NAMALWA (cell line): ENCODE measurements at regions not wholly inside any gene's neighbourhood (a gene's known extent, or its start where the extent isn't known, plus 50 kb on each side); places are given as distances from the start of the nearest gene placed in this dataset.

ENCODE experiments used
- DNase-seq: peaks from one replicate; pipeline ENCODE4 v3.0.0-alpha.2; 2015; ENCODE audit warnings: low spot score

DNA sequence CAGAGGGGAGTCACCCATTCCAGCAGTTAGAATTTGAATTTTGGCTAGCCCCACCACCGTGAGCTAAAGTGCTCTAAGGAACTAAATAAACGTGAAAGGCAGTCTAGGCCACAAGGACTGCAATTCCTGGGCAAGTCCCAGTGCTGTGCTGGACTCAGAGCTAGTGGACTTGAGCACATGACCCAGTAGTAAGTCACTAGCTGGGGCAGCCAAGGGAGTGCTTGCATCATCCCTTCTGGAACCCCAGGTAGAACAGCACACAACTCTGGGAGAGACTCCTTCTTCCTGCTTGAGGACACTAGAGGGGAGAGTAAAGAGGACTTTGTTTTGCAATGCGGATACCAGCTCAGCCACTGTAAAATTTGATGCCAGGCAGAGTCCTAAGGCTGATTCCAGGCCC, 672.2 kb downstream of the CPS1 start:
- DNase-seq, result no peak

DNA sequence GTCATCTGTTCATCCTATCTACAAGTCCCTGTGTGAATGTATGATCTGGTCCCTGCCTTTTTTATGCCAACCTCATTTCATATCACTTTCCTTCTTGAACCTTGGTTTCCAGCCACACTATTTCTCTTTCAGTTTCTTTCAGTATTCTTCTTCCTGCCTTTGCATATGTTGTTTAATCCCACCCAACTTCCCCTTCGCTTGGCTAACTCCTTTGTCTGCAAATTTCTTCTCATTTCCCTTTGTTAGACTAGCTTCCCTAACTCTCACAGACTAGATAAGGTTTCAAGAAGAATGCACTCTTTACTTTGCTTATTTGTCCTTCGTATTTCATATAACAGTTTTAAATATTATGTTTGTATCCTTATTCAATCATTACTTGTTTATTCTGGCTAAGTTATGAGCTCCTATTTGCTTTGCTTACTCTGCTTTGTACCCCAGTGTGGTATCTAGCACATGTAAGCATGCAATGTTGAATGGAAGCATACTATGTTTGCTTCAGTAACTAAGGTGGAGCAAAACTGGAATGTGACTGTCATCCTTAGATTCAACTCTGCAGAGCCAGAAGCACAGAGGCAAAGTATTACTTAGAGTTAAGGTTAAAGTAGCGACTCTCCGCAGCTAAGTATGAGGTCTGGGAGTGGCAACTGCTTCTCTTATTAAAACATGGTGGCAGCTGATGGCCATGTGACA, 681.3 kb downstream of the CPS1 start:
- no peak for DNase-seq

DNA sequence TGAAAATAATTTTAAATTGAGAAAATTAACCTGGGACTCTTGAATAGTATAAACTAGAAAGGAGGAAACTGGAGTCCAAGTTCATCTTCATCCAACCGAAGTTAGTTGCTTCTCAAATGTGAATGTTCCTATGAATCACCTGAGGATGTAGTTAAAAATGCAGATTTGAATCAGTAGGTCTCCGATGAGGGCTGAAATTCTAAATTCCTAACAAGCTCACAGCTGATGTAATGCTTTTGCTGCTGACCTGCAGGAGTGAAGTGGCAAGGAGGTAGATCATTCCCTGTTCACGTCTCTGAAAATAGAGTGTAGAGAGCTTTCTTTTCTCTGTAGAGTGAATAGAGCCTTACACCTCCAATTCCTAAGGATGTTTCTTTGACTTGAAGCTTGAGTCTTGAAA, 685.5 kb downstream of the CPS1 start:
- DNase-seq, result no peak

DNA sequence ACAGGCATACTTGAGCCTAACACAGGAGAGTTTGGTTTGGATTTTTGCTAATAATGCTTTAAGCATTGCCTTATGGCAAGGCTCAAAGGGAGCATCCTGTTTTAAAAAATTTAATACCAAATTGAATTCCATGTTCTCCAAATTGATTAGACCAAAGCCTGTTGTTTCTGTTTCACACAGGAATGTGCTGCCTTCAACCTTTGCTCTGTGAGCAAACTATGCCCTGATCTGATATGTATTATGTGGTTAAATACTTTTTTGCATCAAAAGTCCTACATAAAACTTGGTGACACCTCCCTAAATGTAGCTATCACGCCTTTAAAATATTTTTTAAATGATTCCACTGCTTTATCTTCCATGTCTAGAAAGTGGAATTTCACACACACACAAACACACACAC, 691.4 kb downstream of the CPS1 start:
- DNase-seq, result no peak

DNA sequence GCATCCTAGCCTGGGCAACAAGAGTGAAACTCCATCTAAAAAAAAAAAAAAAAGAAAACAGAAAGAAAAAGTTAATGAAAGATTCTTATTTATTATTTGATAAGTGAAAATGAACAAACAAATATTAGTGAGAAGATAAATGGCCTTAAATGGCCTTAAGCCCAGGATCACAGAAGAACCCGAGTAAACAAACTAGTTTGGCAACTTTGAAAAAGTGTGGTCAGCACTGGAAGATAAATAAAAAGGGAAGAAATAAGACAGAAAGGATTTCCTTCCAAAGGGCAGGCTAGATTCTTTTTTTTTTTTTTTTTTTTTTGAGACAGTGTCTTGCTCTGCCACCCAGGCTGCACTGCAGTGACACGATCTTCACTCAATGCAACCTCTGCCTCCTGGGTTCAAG, 692.4 kb downstream of the CPS1 start:
- DNase-seq, result no peak

DNA sequence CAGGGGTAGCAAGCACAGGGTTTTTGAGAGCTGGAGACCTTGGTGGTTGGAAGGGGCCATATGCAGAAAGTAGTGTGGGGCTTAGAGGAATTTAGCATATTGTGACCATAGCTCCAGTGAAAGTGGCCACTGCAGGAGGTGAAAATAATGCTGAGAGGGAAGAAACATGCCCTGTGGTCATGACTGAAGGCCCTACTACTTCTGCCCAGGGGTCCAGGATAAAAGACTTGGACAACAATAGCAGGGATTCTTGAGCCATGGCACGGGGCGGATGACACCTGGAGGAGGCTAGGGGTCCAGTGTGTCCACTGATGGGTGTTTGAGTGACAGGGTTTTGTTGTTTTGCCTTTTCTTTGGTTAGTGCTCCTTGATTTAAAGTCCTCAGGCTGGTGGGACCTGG, 694.6 kb downstream of the CPS1 start:
- DNase-seq, result no peak

DNA sequence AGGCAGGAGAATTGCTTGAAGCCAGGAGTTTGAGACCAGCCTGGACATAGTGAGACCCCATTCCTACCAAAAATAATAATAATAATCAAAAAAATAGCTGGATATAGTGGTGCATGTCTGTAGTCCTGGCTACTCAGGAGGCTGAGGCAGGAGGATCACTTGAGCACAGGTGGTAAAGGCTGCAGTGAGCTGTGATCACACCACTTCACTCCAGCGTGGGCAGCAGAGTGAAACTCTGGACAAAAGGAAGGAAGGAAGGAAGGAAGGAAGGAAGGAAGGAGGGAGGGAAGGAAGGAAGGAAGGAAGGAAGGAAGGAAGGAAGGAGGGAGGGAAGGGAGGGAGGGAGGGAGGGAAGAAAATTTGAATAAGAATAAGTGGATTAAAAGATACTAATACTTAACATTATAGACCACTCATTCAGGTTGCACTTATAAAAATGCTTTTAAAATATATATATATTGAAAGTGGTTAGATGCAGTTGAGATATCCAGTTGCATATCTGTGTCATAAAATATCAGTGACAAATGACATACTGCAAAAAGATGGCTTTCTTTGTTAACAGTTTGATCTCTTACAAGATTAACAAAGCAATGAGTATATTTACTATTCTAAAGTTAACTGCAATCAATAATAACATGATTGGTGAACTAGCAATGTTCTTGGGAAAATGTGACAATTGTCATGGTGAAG, 702.4 kb downstream of the CPS1 start:
- no peak for DNase-seq

DNA sequence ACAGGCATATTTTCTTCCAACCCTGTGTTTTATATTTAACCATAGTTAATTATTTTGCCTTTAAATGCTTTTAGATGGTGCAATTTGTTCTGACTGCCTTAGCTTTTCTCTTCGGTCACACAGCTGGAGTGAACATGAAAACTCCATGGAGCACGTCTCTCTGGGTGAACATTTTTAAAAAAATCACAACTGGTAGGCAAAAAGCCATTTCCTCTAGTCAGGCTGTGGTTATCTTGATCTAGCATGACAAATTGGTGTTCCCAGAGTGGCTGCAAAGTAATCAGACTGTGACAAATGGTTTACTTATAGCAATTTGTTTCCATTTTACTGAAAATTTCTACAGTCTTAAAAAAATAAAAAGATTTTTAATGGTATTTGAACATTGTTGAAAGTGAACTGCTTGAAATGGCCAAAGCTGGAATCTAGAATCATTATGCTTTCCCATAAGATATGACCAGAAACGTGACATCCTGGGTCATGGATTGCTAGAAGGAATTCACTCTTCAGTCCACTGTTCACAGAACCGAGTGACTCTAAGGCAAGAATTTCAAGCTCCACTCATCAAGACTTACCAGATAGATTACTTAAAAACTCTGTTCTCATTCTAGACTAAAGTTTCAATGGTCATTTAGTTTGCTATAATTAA, 703.6 kb downstream of the CPS1 start:
- DNase-seq, result no peak

DNA sequence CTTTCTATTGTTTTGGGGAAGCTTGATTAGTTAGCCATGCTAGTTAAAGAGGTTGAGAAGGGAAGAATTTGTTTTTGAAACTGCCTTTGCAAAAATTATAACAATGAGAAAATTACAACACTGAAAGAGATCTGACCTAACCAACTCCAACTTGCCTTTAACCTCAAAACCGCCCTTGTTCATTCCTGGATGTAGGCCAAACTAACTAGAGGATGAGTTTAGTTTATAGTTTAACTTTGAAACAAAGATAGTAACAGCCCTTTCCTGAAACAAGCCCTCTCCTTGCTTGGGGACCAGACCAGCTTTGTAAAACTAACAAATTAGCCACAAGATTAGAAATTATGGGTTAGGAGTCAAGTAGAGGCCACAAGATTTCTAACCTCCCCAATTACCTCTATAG, 713.9 kb downstream of the CPS1 start:
- no peak for DNase-seq

DNA sequence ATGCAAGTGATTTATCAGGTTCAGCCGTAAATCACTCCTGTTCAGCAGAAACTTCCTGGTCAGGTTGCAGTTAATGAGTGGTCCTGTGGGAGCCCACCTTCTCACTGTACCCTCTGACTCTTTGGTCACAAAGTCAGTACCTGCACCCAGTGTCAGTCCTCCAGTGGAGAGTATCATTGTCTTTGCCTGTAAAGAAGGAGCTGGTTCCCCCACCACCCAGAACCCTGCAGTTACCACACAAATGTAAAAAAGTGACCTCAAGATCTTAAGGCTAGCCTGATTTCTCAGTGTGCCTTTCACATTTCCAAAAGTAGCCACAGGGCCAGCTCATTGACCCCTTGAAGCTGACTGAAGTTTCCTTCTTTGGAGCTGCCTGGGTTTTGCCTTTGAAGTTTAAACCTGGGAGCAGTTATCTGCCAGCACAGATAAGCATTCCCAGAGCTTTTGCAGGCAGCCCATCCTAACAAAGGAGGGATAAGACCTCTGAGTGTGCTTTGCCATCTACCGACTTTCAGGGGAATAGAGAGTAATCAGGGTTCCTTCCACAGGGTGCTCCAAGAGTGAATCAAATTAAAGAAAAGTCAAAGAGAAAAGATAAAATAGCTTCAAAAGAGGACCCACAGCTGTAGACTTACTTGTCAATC, 725.2 kb downstream of the CPS1 start:
- no peak for DNase-seq

DNA sequence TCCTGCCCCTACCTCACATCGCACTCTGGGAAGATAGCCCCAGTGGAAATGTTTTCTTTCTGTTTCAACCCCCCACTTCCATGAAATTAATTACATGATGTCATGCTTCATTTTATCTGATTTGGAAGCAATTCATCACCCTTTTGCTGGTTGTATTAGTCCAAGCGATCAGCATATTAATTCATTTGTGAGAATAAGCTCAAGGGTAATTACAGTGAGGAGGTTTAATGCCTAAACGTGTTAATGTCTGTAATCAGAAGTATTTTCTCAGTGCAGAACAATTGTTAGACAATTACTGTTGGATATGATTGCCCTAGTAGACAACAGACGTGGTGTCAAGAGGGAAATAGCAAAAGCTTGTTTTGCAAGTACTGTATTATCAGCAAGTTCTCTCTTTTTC, 746.3 kb downstream of the CPS1 start:
- DNase-seq, result no peak

DNA sequence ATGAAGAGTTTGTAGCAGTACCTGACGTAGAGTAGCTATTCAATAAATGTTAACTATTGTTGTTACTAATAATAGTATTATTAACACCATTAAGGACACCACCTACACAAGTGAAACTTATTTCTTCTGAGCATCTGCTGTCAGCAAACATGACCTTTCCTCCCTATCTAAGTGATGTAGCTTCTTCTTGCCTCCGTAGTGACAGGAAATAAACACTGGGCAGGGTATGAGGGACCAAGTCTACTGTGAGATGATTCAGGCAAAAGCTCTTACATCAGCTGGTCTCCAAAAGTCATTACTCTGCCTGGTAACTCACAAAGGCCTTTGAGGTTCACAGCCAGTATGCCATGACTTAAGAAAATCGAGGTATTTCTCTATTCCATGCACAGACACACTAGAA, 750.5 kb downstream of the CPS1 start:
- DNase-seq, result no peak
